ENCODE measurements at regions not wholly inside any gene's neighbourhood (a gene's known extent, or its start where the extent isn't known, plus 50 kb on each side); places are given as distances from the start of the nearest gene placed in this dataset.
A peak's percentile ranks its signal among the peaks of the same experiment; 100 is the strongest.

DNA sequence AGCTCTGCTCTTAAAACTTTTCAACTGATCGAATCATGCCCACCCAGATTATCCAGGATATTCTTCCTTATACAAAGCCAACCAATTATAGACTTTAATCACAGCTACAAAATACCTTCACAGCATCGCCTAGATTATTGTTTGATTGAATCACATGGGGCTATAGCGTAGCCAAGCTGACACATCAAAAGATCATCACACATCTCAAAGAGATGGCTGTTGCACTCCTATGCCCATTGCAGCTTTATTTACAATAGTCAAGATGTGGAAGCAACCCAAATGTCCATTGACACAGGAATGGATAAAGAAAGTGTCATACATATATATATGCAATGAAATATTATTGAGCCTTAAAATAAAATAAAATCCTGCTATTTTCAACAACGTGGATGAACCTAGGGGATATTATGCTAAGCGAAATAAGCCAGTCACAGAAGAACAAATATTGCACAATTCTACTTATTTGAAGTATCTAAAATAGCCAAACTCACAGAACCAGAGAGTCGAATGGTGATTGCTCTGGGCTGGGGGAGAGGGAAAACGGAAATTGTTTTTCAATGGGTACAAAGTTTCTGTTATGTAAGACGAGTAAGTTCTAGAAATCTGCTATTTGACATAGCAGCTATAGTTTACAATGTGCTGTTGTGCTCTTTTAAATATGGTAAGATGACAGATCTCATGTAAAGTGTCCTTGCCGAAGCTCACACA lies 60.9 kb upstream of the ERCC4 start:
- no peak for DNase-seq (ENCODE audit: low read depth, low spot score)

DNA sequence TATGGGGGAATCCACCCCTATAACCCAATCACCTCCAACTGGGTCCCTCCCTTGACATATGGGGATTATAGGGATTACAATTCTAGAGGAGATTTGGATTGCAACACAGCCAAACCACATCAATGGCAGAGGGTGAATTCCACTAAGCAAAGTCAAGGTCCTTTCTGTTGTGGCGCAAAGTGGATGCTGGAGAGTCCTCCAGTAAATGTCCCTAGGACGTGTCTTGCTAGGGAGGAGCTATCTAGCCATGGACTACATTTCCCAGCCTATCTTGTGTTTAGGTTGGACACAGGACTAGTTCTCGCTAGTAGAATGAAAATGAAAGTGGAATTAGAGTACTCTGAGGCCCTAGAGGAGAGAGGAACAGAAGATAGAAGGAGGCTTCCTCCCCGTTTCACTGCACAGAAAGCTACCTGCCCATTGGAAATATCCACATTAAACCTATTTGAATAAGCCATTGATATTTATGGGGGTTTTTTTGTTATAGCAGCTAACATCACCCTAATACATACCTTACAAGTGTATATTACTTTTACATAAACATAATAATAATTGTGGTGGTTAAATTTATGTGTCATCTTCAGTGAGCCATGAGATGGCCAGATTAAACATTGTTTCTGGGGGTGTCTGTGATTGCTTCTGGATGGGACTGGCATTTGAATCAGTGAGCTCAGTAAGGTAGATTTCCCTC lies 56.7 kb upstream of the ERCC4 start:
- no peak for DNase-seq (ENCODE audit: low read depth, low spot score)

DNA sequence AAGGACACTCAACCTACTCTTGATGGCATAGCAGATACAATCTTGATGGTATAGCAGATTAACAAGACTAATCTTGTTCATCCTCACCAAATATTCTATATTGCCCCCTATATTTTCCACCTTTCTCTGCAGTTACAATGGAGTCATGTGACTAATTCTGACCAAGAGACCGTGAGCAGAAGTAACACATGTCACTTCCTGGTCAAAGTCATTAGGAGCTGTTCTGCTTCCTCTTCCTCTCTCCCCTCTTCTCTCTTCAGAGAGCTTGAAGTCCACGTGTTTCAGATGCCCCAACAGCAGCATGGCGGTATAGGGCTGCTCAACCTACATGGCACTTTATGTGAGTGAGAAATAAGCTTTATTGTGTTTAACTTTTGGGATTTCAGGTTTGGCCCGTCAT lies 55.3 kb upstream of the ERCC4 start:
- no peak for DNase-seq (ENCODE audit: low read depth, low spot score)

DNA sequence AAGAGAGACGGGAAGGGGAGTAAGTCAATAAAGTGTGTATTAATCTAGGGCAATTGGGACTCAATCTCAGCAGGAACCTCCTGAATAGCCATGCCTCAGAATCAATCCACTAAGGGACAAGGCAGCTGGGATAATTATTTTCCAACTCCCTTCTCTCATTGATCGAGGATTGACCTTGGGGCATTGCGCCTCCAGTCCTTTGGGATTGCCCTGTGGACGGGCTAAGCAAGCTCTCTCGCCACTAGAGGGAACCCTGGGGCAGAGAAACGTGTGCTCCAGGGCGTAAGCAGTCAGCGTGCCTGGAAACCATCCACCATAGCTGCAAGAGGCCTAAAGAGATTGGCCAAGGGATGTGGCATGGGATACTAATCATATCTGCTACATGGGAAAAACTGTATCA lies 53.9 kb upstream of the ERCC4 start:
- peak; percentile 43 for DNase-seq (ENCODE audit: low read depth, low spot score)
